Right lobe of liver (tissue), 4 donors: ENCODE measurements at regions not wholly inside any gene's neighbourhood (a gene's known extent, or its start where the extent isn't known, plus 50 kb on each side); places are given as distances from the start of the nearest gene placed in this dataset.

Experiments
- CTCF ChIP-seq, 4 donors: fragments of 200-600 bp in 3 of 4; fragments of 450-650 bp in 1 of 4; IDR thresholded peaks; one replicate each; pipeline versions ENCODE4 v1.5.1 to v1.8.0; 2016 to 2022; ENCODE audit warnings: antibody characterized with exemption in 4 of 4, mild to moderate bottlenecking in 2 of 4
- POLR2A ChIP-seq: fragments of 450-650 bp; IDR thresholded peaks from one replicate; pipeline ENCODE4 v1.6.1; 2017; ENCODE audit warnings: antibody characterized with exemption, mild to moderate bottlenecking
- donor health status: DM: no; HTN: no; CAD: no.
- donor health status: DM: no; HTN: no; CAD: no.
- donor health status: DM: no; HTN: yes; CAD: no.

GRCh38 chr10:107687701-107688100 lies 523.2 kb upstream of the SORCS1 start:
- no peak for TF ChIP-seq CTCF (IDR thresholded peaks at IDR 0.05)
- TF ChIP-seq POLR2A: no peak
